22Rv1 (cell line): ENCODE measurements at regions not wholly inside any gene's neighbourhood (a gene's known extent, or its start where the extent isn't known, plus 50 kb on each side); places are given as distances from the start of the nearest gene placed in this dataset.
"Not testable (repeated sequence)": the region's sequence is repeated elsewhere in the genome, so short reads cannot be mapped to it uniquely, and the experiment has no call there.

Experiments
- H3K27ac ChIP-seq: fragments of 450-650 bp; 2 replicates; pipeline ENCODE4 v1.5.1; 2017
- CTCF ChIP-seq: fragments of 450-650 bp; IDR thresholded peaks from 2 replicates; pipeline ENCODE4 v1.5.1; 2017; ENCODE audit warnings: mild to moderate bottlenecking
- ZFX ChIP-seq: fragments of 450-650 bp; IDR thresholded peaks from 2 replicates; pipeline ENCODE4 v1.6.1; 2017; ENCODE audit warnings: antibody characterized with exemption, borderline replicate concordance

- no peak overlapping the region for H3K27ac ChIP-seq
- TF ChIP-seq ZFX: no peak
- TF ChIP-seq CTCF: no peak
These were observed 53.5 kb downstream of the TEX51 start for GRCh38 chr2:126952216-126952615.

- H3K27ac ChIP-seq: no peak overlapping the region
- TF ChIP-seq ZFX: no peak
- no peak for TF ChIP-seq CTCF
These were observed 54.8 kb downstream of the TEX51 start for GRCh38 chr2:126953483-126953882.

GRCh38 chr2:126954831-126955230 is 56.1 kb downstream of the TEX51 start:
- TF ChIP-seq ZFX (no peak), CTCF (no peak)
- no peak overlapping the region for H3K27ac ChIP-seq

- not testable (repeated sequence) for H3K27ac ChIP-seq
These were observed 58.1 kb downstream of the TEX51 start for GRCh38 chr2:126956773-126957172.

- no peak overlapping the region for H3K27ac ChIP-seq
- TF ChIP-seq ZFX (no peak), CTCF (no peak)
These were observed 64.7 kb downstream of the TEX51 start for GRCh38 chr2:126963390-126963789.

GRCh38 chr2:126966601-126967000 is 67.9 kb downstream of the TEX51 start:
- H3K27ac ChIP-seq: no peak overlapping the region
- TF ChIP-seq CTCF: no peak
- TF ChIP-seq ZFX: no peak

GRCh38 chr2:126970583-126970982 is 71.9 kb downstream of the TEX51 start:
- H3K27ac ChIP-seq: no peak overlapping the region
- TF ChIP-seq ZFX (no peak), CTCF (no peak)

GRCh38 chr2:126971162-126971480 is 72.4 kb downstream of the TEX51 start:
- no peak overlapping the region for H3K27ac ChIP-seq
- TF ChIP-seq ZFX: no peak
- TF ChIP-seq CTCF: no peak
